Ishikawa (cell line): ENCODE measurements at regions not wholly inside any gene's neighbourhood (a gene's known extent, or its start where the extent isn't known, plus 50 kb on each side); places are given as distances from the start of the nearest gene placed in this dataset.

Experiments
- CREB1 ChIP-seq: IDR thresholded peaks from 2 replicates; pipeline ENCODE4 v1.6.1; 2012; ENCODE audit warnings: low read depth
- EGR1 ChIP-seq: IDR thresholded peaks from 2 replicates; pipeline ENCODE4 v1.6.1; 2012
- EP300 ChIP-seq: IDR thresholded peaks from 2 replicates; pipeline ENCODE4 v1.6.1; 2012; ENCODE audit warnings: borderline replicate concordance
- FOXM1 ChIP-seq: IDR thresholded peaks from 2 replicates; pipeline ENCODE4 v1.6.1; 2012; ENCODE audit warnings: low read depth, borderline replicate concordance
- TAF1 ChIP-seq: IDR thresholded peaks from 2 replicates; pipeline ENCODE4 v1.6.1; 2012; ENCODE audit warnings: low read depth, mild to moderate bottlenecking
- TF ChIP-seq, protein P1 (sequence below): IDR thresholded peaks from 2 replicates; pipeline ENCODE4 v1.6.1; 2012

DNA sequence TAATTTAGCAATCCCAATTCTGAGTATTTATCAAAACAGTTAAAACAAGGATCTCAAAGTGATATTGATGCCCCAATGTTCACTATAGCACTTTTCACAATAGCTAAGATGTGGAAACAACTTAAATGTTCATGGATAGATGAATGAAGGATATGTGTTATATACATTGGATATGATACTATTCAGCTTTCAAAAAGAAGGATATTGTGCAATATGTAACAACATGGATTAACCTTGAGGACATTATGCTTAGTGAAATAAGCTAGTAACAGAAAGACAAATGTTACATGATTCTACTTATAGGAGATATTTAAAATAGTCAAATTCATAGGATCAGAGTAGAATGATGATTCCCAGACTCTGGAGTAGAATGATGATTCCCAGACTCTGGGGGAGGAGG lies 78.0 kb downstream of the INSIG2 start:
- no peak for TF ChIP-seq EGR1
- TF ChIP-seq TAF1 = no peak
- no peak for TF ChIP-seq EP300
- TF ChIP-seq CREB1 = no peak
- no peak for TF ChIP-seq FOXM1
- TF ChIP-seq, protein P1, sequence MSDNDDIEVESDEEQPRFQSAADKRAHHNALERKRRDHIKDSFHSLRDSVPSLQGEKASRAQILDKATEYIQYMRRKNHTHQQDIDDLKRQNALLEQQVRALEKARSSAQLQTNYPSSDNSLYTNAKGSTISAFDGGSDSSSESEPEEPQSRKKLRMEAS = no peak
